COR-L47 (cell line): ENCODE measurements at regions not wholly inside any gene's neighbourhood (a gene's known extent, or its start where the extent isn't known, plus 50 kb on each side); places are given as distances from the start of the nearest gene placed in this dataset.
"Not testable (repeated sequence)": the region's sequence is repeated elsewhere in the genome, so short reads cannot be mapped to it uniquely, and the experiment has no call there.

Experiments used
- DNase-seq: peaks from one replicate; lab custom pipeline; 2025; lab: John Stamatoyannopoulos, UW

GRCh38 chr12:34226044-34226443 is 203.7 kb downstream of the ALG10 start:
- not testable (repeated sequence) for DNase-seq

- DNase-seq, result not testable (repeated sequence)
Measured at GRCh38 chr12:34228046-34228445, 205.8 kb downstream of the ALG10 start.

GRCh38 chr12:34229033-34229432 is 206.7 kb downstream of the ALG10 start:
- DNase-seq, result not testable (repeated sequence)

- DNase-seq, result no peak
Measured at GRCh38 chr12:34233618-34234017, 211.3 kb downstream of the ALG10 start.

GRCh38 chr12:34236073-34236472 is 213.8 kb downstream of the ALG10 start:
- no peak for DNase-seq

- DNase-seq, result no peak
Measured at GRCh38 chr12:34244608-34245007, 222.3 kb downstream of the ALG10 start.

- no peak for DNase-seq
Measured at GRCh38 chr12:34249271-34249670, 227.0 kb downstream of the ALG10 start.

- not testable (repeated sequence) for DNase-seq
Measured at GRCh38 chr12:34251879-34252278, 229.6 kb downstream of the ALG10 start.

GRCh38 chr12:34253674-34254073 is 231.4 kb downstream of the ALG10 start:
- DNase-seq, result no peak

- no peak for DNase-seq
Measured at GRCh38 chr12:34257093-34257492, 234.8 kb downstream of the ALG10 start.

- not testable (repeated sequence) for DNase-seq
Measured at GRCh38 chr12:34262140-34262539, 239.8 kb downstream of the ALG10 start.

- DNase-seq, result no peak
Measured at GRCh38 chr12:34264110-34264509, 241.8 kb downstream of the ALG10 start.

GRCh38 chr12:34273703-34274102 is 251.4 kb downstream of the ALG10 start:
- not testable (repeated sequence) for DNase-seq

- no peak for DNase-seq
Measured at GRCh38 chr12:34275129-34275528, 252.8 kb downstream of the ALG10 start.

GRCh38 chr12:34286483-34286882 is 264.2 kb downstream of the ALG10 start:
- no peak for DNase-seq

GRCh38 chr12:34286934-34287333 is 264.6 kb downstream of the ALG10 start:
- no peak for DNase-seq

- DNase-seq, result no peak
Measured at GRCh38 chr12:34287437-34287836, 265.1 kb downstream of the ALG10 start.

GRCh38 chr12:34287986-34288962 is 266.0 kb downstream of the ALG10 start:
- no peak for DNase-seq

- no peak for DNase-seq
Measured at GRCh38 chr12:34288963-34289345, 266.7 kb downstream of the ALG10 start.

GRCh38 chr12:34289431-34290380 is 267.4 kb downstream of the ALG10 start:
- DNase-seq, result no peak

GRCh38 chr12:34290381-34290995 is 268.2 kb downstream of the ALG10 start:
- DNase-seq, result no peak

- DNase-seq, result no peak
Measured at GRCh38 chr12:34291001-34291400, 268.7 kb downstream of the ALG10 start.
